GM12878 (cell line): ENCODE measurements at regions not wholly inside any gene's neighbourhood (a gene's known extent, or its start where the extent isn't known, plus 50 kb on each side); places are given as distances from the start of the nearest gene placed in this dataset.

Source experiments
- CREB1 ChIP-seq: IDR thresholded peaks from 2 replicates; pipeline ENCODE4 v1.6.1; 2012; ENCODE audit warnings: low read depth, mild to moderate bottlenecking, inconsistent platforms
- JUNB ChIP-seq: IDR thresholded peaks from 2 replicates; pipeline ENCODE4 v1.6.1; 2016; ENCODE audit warnings: antibody characterized with exemption, mild to moderate bottlenecking
- KDM1A ChIP-seq: fragments of 200-600 bp; sonication (generic); IDR thresholded peaks from 2 replicates; pipeline ENCODE4 v1.6.1; 2016; ENCODE audit warnings: borderline replicate concordance
- NFIC ChIP-seq: IDR thresholded peaks from 2 replicates; pipeline ENCODE4 v1.6.1; 2012; ENCODE audit warnings: low read depth, mild to moderate bottlenecking, inconsistent platforms, low read length, moderate library complexity
- NFYA ChIP-seq: IDR thresholded peaks from 2 replicates; pipeline ENCODE4 v1.6.1; 2011; ENCODE audit warnings: low read depth, mild to moderate bottlenecking, low read length, improper control_type of control experiment, borderline replicate concordance
- NR2F1 ChIP-seq: fragments of 450-650 bp; conservative IDR thresholded peaks from 2 replicates; pipeline ENCODE4 v1.6.1; 2017; ENCODE audit warnings: mild to moderate bottlenecking
- NRF1 ChIP-seq: conservative IDR thresholded peaks from 2 replicates; pipeline ENCODE4 v1.6.1; 2011; ENCODE audit warnings: mild to moderate bottlenecking, low read depth, low read length, improper control_type of control experiment
- POLR2A ChIP-seq: IDR thresholded peaks from 2 replicates; pipeline ENCODE4 v1.6.1; 2011; ENCODE audit warnings: low read depth, mild to moderate bottlenecking, low read length
- RELA ChIP-seq: fragments of 450-650 bp; IDR thresholded peaks from 2 replicates; pipeline ENCODE4 v1.8.0; 2014; ENCODE audit warnings: borderline replicate concordance; ENCODE audit not compliant: partially characterized antibody
- RFX5 ChIP-seq: IDR thresholded peaks from 2 replicates; pipeline ENCODE4 v1.6.1; 2011; ENCODE audit warnings: low read depth, low read length, improper control_type of control experiment
- ZZZ3 ChIP-seq: IDR thresholded peaks from 2 replicates; pipeline ENCODE4 v1.6.1; 2011; ENCODE audit warnings: low read depth; ENCODE audit not compliant: control insufficient read depth, insufficient read length
- TF ChIP-seq, protein P1 (sequence below), 3 experiments: IDR thresholded peaks in 2 of 3; conservative IDR thresholded peaks in 1 of 3; 2 replicates each; pipeline ENCODE4 v1.5.1; 2011; ENCODE audit warnings: low read depth in 3 of 3, low read length in 3 of 3, mild to moderate bottlenecking in 3 of 3, control low read depth in 2 of 3, moderate library complexity in 2 of 3, inconsistent platforms in 1 of 3, mixed read lengths in 1 of 3; ENCODE audit not compliant: control insufficient read depth in 2 of 3, insufficient read depth in 1 of 3; ENCODE audit errors: extremely low read depth in 1 of 3
- TF ChIP-seq, protein P2 (sequence below): fragments of 450-650 bp; IDR thresholded peaks from 2 replicates; pipeline ENCODE4 v1.6.1; 2016; ENCODE audit warnings: mild to moderate bottlenecking

DNA sequence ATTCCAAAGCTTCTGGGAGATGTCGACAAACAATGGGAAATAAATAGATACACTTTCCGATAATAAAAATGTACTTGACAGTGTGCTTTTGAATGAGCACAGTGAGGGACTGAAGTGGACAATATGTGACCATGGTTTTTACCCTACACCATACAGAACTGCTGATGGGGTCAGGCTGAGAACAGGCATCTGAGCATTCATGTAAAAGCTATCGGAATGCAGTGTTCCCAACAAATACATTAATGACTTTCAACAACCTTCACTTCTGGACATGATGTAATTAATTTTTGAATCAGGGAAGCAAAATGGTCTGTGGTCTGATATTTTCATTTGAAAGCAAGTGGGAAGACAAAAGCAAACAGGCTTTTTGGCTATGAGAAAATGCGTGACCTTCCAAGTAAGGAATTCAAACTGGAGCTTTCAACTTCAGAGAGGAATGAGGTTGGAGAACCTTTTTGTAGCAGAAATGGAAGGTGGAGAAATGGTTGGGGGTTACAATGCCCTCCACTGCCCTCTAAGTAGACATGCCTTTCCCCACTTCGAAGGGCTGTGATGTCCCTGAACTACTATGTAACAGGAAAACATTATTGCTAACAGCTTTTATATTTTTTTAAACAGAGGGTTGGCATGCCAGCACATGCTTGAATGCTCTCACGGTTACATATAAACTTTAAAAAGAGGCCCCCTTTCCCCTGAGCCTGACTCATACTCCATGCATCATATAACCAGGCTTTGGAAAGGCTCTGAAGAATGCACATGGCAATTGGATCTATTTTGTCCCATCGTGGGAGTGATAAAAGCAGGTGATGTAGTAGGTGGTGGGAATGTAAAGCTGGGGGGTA lies 203.5 kb upstream of the CITED2 start:
- TF ChIP-seq, protein P1, sequence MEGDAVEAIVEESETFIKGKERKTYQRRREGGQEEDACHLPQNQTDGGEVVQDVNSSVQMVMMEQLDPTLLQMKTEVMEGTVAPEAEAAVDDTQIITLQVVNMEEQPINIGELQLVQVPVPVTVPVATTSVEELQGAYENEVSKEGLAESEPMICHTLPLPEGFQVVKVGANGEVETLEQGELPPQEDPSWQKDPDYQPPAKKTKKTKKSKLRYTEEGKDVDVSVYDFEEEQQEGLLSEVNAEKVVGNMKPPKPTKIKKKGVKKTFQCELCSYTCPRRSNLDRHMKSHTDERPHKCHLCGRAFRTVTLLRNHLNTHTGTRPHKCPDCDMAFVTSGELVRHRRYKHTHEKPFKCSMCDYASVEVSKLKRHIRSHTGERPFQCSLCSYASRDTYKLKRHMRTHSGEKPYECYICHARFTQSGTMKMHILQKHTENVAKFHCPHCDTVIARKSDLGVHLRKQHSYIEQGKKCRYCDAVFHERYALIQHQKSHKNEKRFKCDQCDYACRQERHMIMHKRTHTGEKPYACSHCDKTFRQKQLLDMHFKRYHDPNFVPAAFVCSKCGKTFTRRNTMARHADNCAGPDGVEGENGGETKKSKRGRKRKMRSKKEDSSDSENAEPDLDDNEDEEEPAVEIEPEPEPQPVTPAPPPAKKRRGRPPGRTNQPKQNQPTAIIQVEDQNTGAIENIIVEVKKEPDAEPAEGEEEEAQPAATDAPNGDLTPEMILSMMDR (IDR thresholded peaks at IDR 0.05 in 2 of 3, conservative IDR thresholded peaks at IDR 0.05 in 1 of 3; ENCODE audit: control insufficient read depth in 2 of 3, extremely low read depth in 1 of 3, insufficient read depth in 1 of 3, low read depth in 3 of 3, low read length in 3 of 3): no peak
- TF ChIP-seq RELA: no peak
- TF ChIP-seq NR2F1: no peak
- TF ChIP-seq POLR2A: no peak
- no peak for TF ChIP-seq ZZZ3
- TF ChIP-seq NRF1: no peak
- TF ChIP-seq NFIC: no peak
- TF ChIP-seq KDM1A: no peak
- TF ChIP-seq RFX5: no peak
- no peak for TF ChIP-seq CREB1
- TF ChIP-seq, protein P2, sequence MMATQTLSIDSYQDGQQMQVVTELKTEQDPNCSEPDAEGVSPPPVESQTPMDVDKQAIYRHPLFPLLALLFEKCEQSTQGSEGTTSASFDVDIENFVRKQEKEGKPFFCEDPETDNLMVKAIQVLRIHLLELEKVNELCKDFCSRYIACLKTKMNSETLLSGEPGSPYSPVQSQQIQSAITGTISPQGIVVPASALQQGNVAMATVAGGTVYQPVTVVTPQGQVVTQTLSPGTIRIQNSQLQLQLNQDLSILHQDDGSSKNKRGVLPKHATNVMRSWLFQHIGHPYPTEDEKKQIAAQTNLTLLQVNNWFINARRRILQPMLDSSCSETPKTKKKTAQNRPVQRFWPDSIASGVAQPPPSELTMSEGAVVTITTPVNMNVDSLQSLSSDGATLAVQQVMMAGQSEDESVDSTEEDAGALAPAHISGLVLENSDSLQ: no peak
- TF ChIP-seq NFYA: no peak
- no peak for TF ChIP-seq JUNB
